ENCODE measurements at regions not wholly inside any gene's neighbourhood (a gene's known extent, or its start where the extent isn't known, plus 50 kb on each side); places are given as distances from the start of the nearest gene placed in this dataset.
"Not testable (repeated sequence)": the region's sequence is repeated elsewhere in the genome, so short reads cannot be mapped to it uniquely, and the experiment has no call there.

GRCh38 chr11:29224739-29225384, 792.0 kb downstream of the KCNA4 start:
- no peak overlapping the region for H3K27ac Mint-ChIP-seq
- no peaks in the 10 kb centered on the region for H3K4me1 Mint-ChIP-seq
- ChIA-PET POLR2A (no interaction called here), CTCF (no interaction called here)
- ATAC-seq (ENCODE audit: low read depth) (no peak), DNase-seq (no peak)
- peaks cover 18% of the 10 kb centered on the region for H3K9me3 Mint-ChIP-seq
- H3K27me3 Mint-ChIP-seq = no peaks in the 10 kb centered on the region
- H3K36me3 Mint-ChIP-seq (ENCODE audit: low read depth) = no peaks in the 10 kb centered on the region
- H3K4me3 Mint-ChIP-seq = no peak overlapping the region
- TF ChIP-seq CTCF (IDR thresholded peaks at IDR 0.05) = no peak
- intact Hi-C loops (cut with micrococcal nuclease) = no loop called here

GRCh38 chr11:29219531-29219930, 797.3 kb downstream of the KCNA4 start:
- POLR2A ChIA-PET; intact Hi-C loops (cut with micrococcal nuclease); H3K4me3 Mint-ChIP-seq; DNase-seq; H3K4me1 Mint-ChIP-seq; H3K36me3 Mint-ChIP-seq (ENCODE audit: low read depth); CTCF ChIA-PET; ATAC-seq (ENCODE audit: low read depth); H3K27ac Mint-ChIP-seq; H3K27me3 Mint-ChIP-seq: not testable (repeated sequence)
- peaks cover 18% of the 10 kb centered on the region for H3K9me3 Mint-ChIP-seq

GRCh38 chr11:29217901-29218300, 798.9 kb downstream of the KCNA4 start:
- DNase-seq (no peak), ATAC-seq (ENCODE audit: low read depth) (no peak)
- Mint-ChIP-seq H3K9me3 (peaks cover 18% of the 10 kb centered on the region), H3K27ac (no peak overlapping the region), H3K4me1 (no peaks in the 10 kb centered on the region), H3K27me3 (no peaks in the 10 kb centered on the region), H3K36me3 (ENCODE audit: low read depth) (no peaks in the 10 kb centered on the region), H3K4me3 (no peak overlapping the region)
- TF ChIP-seq CTCF (IDR thresholded peaks at IDR 0.05) = no peak
- CTCF ChIA-PET = no interaction called here
- intact Hi-C loops (cut with micrococcal nuclease) = no loop called here
- POLR2A ChIA-PET = no interaction called here

GRCh38 chr11:29214833-29215232, 802.0 kb downstream of the KCNA4 start:
- Mint-ChIP-seq H3K27ac (no peak overlapping the region), H3K36me3 (ENCODE audit: low read depth) (no peaks in the 10 kb centered on the region), H3K27me3 (no peaks in the 10 kb centered on the region), H3K4me1 (no peaks in the 10 kb centered on the region), H3K9me3 (peaks cover 7% of the 10 kb centered on the region), H3K4me3 (no peak overlapping the region)
- POLR2A ChIA-PET = no interaction called here
- ATAC-seq (ENCODE audit: low read depth) (no peak), DNase-seq (no peak)
- CTCF ChIA-PET = no interaction called here
- no peak for TF ChIP-seq CTCF (IDR thresholded peaks at IDR 0.05)
- intact Hi-C loops (cut with micrococcal nuclease) = no loop called here

GRCh38 chr11:29211202-29211601, 805.6 kb downstream of the KCNA4 start:
- no peaks in the 10 kb centered on the region for H3K9me3 Mint-ChIP-seq
- ATAC-seq (ENCODE audit: low read depth) (no peak), DNase-seq (no peak)
- no peak overlapping the region for H3K4me3 Mint-ChIP-seq
- no peak for TF ChIP-seq CTCF (IDR thresholded peaks at IDR 0.05)
- H3K36me3 Mint-ChIP-seq (ENCODE audit: low read depth) = no peaks in the 10 kb centered on the region
- POLR2A ChIA-PET = no interaction called here
- H3K27ac Mint-ChIP-seq = no peak overlapping the region
- intact Hi-C loops (cut with micrococcal nuclease) = no loop called here
- H3K4me1 Mint-ChIP-seq = no peaks in the 10 kb centered on the region
- CTCF ChIA-PET = no interaction called here
- H3K27me3 Mint-ChIP-seq = no peaks in the 10 kb centered on the region

- Mint-ChIP-seq H3K4me3 (no peak overlapping the region), H3K27ac (no peak overlapping the region), H3K36me3 (ENCODE audit: low read depth) (no peaks in the 10 kb centered on the region), H3K27me3 (no peaks in the 10 kb centered on the region), H3K4me1 (no peaks in the 10 kb centered on the region), H3K9me3 (no peaks in the 10 kb centered on the region)
- intact Hi-C loops (cut with micrococcal nuclease) = no loop called here
- no peak for DNase-seq
- CTCF ChIA-PET = no interaction called here
- no peak for TF ChIP-seq CTCF (IDR thresholded peaks at IDR 0.05)
- no peak for ATAC-seq (ENCODE audit: low read depth)
- POLR2A ChIA-PET = no interaction called here
Observed at GRCh38 chr11:29210426-29210825, 806.4 kb downstream of the KCNA4 start.
